ENCODE measurements at regions not wholly inside any gene's neighbourhood (a gene's known extent, or its start where the extent isn't known, plus 50 kb on each side); places are given as distances from the start of the nearest gene placed in this dataset.

DNA sequence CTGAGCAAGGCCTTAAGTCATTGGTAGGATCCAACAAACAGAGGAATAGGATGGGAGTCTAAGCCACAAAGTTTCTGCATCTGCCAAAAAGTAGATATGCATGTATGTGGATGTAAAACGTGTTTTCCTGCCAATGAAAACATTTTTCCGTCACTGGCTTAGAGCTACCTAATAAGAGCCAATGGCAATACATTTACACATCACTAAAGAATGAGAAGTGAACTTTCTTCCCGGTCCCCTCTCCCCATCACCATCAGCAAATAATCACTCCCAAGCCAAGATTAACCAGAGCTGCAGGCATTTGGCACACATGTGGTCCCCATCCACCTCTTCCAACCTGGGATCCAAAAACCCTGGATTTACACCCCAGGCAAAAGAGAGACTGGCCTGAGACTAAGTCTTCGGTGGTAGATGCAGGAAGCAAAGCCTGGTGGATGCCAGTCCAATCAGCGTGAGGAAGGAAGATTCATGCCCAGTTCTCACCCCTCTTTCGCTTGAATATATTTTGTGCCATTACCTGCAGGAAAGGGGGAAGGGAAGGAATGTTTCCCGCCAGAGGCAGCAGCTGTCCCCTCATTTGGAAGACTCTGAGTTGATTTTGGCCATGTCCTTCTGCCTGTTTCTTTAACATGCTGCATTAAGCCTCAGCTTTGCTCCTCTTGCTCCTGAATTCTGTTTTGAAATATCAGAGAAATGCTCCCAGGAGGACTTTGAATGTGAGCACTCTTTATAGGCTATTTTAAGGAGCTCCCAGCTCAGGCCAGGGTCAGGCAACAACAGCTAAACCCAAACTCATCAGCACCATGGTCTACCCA is 131.4 kb downstream of the CHIC2 start:
- Histone ChIP-seq H3F3A (ENCODE audit: insufficient read depth, low read length, poor library complexity, severe bottlenecking) (no peaks in the 10 kb centered on the region), H3K36me3 (ENCODE audit: insufficient read depth, low read length) (no peaks in the 10 kb centered on the region), H3K27me3 (ENCODE audit: insufficient read depth, low read depth, low read length) (no peaks in the 10 kb centered on the region), H4K20me1 (ENCODE audit: insufficient read depth) (no peaks in the 10 kb centered on the region), H3K9me3 (ENCODE audit: low read length) (no peaks in the 10 kb centered on the region), H2AFZ (ENCODE audit: low read depth, low read length) (no peak overlapping the region), H3K79me2 (replicated peaks; ENCODE audit: insufficient read depth, low read length) (no peaks in the 10 kb centered on the region), H3K9me2 (ENCODE audit: insufficient read depth, low read length) (no peaks in the 10 kb centered on the region), H3K9ac (ENCODE audit: low read length) (no peak overlapping the region), H3K4me3 (ENCODE audit: low read length) (no peak overlapping the region), H3K27ac (ENCODE audit: low read length) (no peak overlapping the region), H3K4me2 (ENCODE audit: low read length) (no peak overlapping the region)
- TF ChIP-seq SMC3 (conservative IDR thresholded peaks at IDR 0.05; ENCODE audit: poor library complexity) = no peak
- no peak for TF ChIP-seq EZH2 (IDR thresholded peaks at IDR 0.05; ENCODE audit: borderline replicate concordance, insufficient read depth, low read length, poor library complexity, severe bottlenecking)
- TF ChIP-seq TAF1 (IDR thresholded peaks at IDR 0.05; ENCODE audit: low read depth) = no peak
- no peak for TF ChIP-seq POLR2AphosphoS5 (IDR thresholded peaks at IDR 0.05)
- TF ChIP-seq, protein P1, sequence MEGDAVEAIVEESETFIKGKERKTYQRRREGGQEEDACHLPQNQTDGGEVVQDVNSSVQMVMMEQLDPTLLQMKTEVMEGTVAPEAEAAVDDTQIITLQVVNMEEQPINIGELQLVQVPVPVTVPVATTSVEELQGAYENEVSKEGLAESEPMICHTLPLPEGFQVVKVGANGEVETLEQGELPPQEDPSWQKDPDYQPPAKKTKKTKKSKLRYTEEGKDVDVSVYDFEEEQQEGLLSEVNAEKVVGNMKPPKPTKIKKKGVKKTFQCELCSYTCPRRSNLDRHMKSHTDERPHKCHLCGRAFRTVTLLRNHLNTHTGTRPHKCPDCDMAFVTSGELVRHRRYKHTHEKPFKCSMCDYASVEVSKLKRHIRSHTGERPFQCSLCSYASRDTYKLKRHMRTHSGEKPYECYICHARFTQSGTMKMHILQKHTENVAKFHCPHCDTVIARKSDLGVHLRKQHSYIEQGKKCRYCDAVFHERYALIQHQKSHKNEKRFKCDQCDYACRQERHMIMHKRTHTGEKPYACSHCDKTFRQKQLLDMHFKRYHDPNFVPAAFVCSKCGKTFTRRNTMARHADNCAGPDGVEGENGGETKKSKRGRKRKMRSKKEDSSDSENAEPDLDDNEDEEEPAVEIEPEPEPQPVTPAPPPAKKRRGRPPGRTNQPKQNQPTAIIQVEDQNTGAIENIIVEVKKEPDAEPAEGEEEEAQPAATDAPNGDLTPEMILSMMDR (IDR thresholded peaks at IDR 0.05; ENCODE audit: poor library complexity, severe bottlenecking) = no peak
- TF ChIP-seq, protein P2, sequence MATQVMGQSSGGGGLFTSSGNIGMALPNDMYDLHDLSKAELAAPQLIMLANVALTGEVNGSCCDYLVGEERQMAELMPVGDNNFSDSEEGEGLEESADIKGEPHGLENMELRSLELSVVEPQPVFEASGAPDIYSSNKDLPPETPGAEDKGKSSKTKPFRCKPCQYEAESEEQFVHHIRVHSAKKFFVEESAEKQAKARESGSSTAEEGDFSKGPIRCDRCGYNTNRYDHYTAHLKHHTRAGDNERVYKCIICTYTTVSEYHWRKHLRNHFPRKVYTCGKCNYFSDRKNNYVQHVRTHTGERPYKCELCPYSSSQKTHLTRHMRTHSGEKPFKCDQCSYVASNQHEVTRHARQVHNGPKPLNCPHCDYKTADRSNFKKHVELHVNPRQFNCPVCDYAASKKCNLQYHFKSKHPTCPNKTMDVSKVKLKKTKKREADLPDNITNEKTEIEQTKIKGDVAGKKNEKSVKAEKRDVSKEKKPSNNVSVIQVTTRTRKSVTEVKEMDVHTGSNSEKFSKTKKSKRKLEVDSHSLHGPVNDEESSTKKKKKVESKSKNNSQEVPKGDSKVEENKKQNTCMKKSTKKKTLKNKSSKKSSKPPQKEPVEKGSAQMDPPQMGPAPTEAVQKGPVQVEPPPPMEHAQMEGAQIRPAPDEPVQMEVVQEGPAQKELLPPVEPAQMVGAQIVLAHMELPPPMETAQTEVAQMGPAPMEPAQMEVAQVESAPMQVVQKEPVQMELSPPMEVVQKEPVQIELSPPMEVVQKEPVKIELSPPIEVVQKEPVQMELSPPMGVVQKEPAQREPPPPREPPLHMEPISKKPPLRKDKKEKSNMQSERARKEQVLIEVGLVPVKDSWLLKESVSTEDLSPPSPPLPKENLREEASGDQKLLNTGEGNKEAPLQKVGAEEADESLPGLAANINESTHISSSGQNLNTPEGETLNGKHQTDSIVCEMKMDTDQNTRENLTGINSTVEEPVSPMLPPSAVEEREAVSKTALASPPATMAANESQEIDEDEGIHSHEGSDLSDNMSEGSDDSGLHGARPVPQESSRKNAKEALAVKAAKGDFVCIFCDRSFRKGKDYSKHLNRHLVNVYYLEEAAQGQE (IDR thresholded peaks at IDR 0.05; ENCODE audit: borderline replicate concordance) = no peak
- no peak for TF ChIP-seq EP300 (conservative IDR thresholded peaks at IDR 0.05; ENCODE audit: poor library complexity, severe bottlenecking)
- TF ChIP-seq RAD21 (conservative IDR thresholded peaks at IDR 0.05) = no peak
- TF ChIP-seq MXI1 (conservative IDR thresholded peaks at IDR 0.05; ENCODE audit: poor library complexity, severe bottlenecking) = no peak

DNA sequence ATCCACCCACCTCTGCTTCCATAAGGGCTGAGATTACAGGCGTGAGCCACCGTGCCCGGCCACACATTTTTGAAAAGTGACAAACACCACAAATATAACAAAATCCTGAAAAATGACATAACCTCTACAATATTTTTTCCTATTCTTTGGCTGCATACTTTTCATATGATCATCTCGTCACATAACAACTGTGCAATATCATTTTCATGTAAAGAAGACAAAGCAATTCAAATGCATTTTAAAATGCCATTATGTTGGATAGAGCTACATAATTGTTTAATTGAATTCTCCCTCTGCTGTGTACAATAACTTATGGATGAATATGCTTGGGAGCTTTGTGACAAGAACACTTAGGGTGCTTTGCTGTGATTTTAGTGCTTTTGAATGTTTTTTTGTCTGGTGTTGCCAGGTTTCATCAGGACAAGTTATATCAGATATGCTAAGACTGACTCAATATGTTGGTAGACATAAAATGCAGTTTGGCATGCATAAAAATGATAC is 132.9 kb downstream of the CHIC2 start:
- no peaks in the 10 kb centered on the region for H3K36me3 ChIP-seq (ENCODE audit: insufficient read depth, low read length)
- no peak overlapping the region for H3K4me3 ChIP-seq (ENCODE audit: low read length)
- no peaks in the 10 kb centered on the region for H3K27me3 ChIP-seq (ENCODE audit: insufficient read depth, low read depth, low read length)
- no peak overlapping the region for H3K9ac ChIP-seq (ENCODE audit: low read length)
- H3K9me3 ChIP-seq (ENCODE audit: low read length) = no peaks in the 10 kb centered on the region
- H4K20me1 ChIP-seq (ENCODE audit: insufficient read depth) = no peaks in the 10 kb centered on the region
- H3F3A ChIP-seq (ENCODE audit: insufficient read depth, low read length, poor library complexity, severe bottlenecking) = no peaks in the 10 kb centered on the region
- no peak overlapping the region for H3K27ac ChIP-seq (ENCODE audit: low read length)
- H3K4me2 ChIP-seq (ENCODE audit: low read length) = no peak overlapping the region
- TF ChIP-seq, protein P2 (IDR thresholded peaks at IDR 0.05; ENCODE audit: borderline replicate concordance) = no peak
- TF ChIP-seq RAD21 (conservative IDR thresholded peaks at IDR 0.05) = no peak
- no peak for TF ChIP-seq SMC3 (conservative IDR thresholded peaks at IDR 0.05; ENCODE audit: poor library complexity)
- no peak for TF ChIP-seq EP300 (conservative IDR thresholded peaks at IDR 0.05; ENCODE audit: poor library complexity, severe bottlenecking)
- TF ChIP-seq TAF1 (IDR thresholded peaks at IDR 0.05; ENCODE audit: low read depth) = no peak
- TF ChIP-seq, protein P1 (IDR thresholded peaks at IDR 0.05; ENCODE audit: poor library complexity, severe bottlenecking) = no peak
- TF ChIP-seq POLR2AphosphoS5 (IDR thresholded peaks at IDR 0.05) = no peak
- no peak for TF ChIP-seq MXI1 (conservative IDR thresholded peaks at IDR 0.05; ENCODE audit: poor library complexity, severe bottlenecking)
- no peak for TF ChIP-seq EZH2 (IDR thresholded peaks at IDR 0.05; ENCODE audit: borderline replicate concordance, insufficient read depth, low read length, poor library complexity, severe bottlenecking)
- no peaks in the 10 kb centered on the region for H3K79me2 ChIP-seq (replicated peaks; ENCODE audit: insufficient read depth, low read length)
- H3K9me2 ChIP-seq (ENCODE audit: insufficient read depth, low read length) = no peaks in the 10 kb centered on the region
- H2AFZ ChIP-seq (ENCODE audit: low read depth, low read length) = no peak overlapping the region
